Uterus (tissue), 3 donors: ENCODE measurements at regions not wholly inside any gene's neighbourhood (a gene's known extent, or its start where the extent isn't known, plus 50 kb on each side); places are given as distances from the start of the nearest gene placed in this dataset.

Experiments
- DNase-seq, 2 donors: peaks; one replicate each; pipeline ENCODE4 v3.0.0-alpha.2; 2019 to 2020
- H3K27ac ChIP-seq, 2 donors: fragments of 200-600 bp; sonication (generic); 1 replicate in 1 of 2; 2 replicates in 1 of 2; pipeline ENCODE4 v1.5.1; 2016 to 2018
- H3K27me3 ChIP-seq, 2 donors: fragments of 200-600 bp; sonication (generic); one replicate each; pipeline ENCODE4 v1.5.1; 2018 to 2019; ENCODE audit warnings: control low read depth in 1 of 2
- H3K36me3 ChIP-seq, 2 donors: fragments of 200-600 bp; sonication (generic); one replicate each; pipeline ENCODE4 v1.5.1; 2019; ENCODE audit warnings: control low read depth in 1 of 2
- H3K4me1 ChIP-seq, 2 donors: fragments of 200-600 bp; sonication (generic); one replicate each; pipeline ENCODE4 v1.5.1; 2018 to 2019; ENCODE audit warnings: control low read depth in 1 of 2
- H3K4me3 ChIP-seq, 2 donors: fragments of 200-600 bp; sonication (generic); 1 replicate in 1 of 2; 2 replicates in 1 of 2; pipeline ENCODE4 v1.5.1; 2018 to 2019; ENCODE audit warnings: mild to moderate bottlenecking in 1 of 2
- H3K9me3 ChIP-seq, 2 donors: fragments of 200-600 bp; sonication (generic); one replicate each; pipeline ENCODE4 v1.5.1; 2019; ENCODE audit warnings: control low read depth in 1 of 2
- POLR2A ChIP-seq, 2 donors: fragments of 450-650 bp; IDR thresholded peaks; one replicate each; pipeline ENCODE4 v1.6.1; 2016; ENCODE audit warnings: antibody characterized with exemption in 2 of 2, mild to moderate bottlenecking in 1 of 2, moderate library complexity in 1 of 2
- intact Hi-C: fragments of 100-400 bp; cut with DNase I; formaldehyde crosslinking; loops from one replicate; pipeline ENCODE4 v1.15.1; 2023; ENCODE audit warnings: low total_unique reads
- TF ChIP-seq, protein P1 (sequence below), 4 experiments: fragments of 200-600 bp in 2 of 4; fragments of 450-650 bp in 2 of 4; sonication (generic) in 2 of 4; IDR thresholded peaks; one replicate each; pipeline ENCODE4 v1.5.1; 2016 to 2019; ENCODE audit warnings: antibody characterized with exemption in 4 of 4, mild to moderate bottlenecking in 2 of 4, moderate library complexity in 1 of 4
- donor health status: DM: yes; HTN: yes; CAD: no.

DNA sequence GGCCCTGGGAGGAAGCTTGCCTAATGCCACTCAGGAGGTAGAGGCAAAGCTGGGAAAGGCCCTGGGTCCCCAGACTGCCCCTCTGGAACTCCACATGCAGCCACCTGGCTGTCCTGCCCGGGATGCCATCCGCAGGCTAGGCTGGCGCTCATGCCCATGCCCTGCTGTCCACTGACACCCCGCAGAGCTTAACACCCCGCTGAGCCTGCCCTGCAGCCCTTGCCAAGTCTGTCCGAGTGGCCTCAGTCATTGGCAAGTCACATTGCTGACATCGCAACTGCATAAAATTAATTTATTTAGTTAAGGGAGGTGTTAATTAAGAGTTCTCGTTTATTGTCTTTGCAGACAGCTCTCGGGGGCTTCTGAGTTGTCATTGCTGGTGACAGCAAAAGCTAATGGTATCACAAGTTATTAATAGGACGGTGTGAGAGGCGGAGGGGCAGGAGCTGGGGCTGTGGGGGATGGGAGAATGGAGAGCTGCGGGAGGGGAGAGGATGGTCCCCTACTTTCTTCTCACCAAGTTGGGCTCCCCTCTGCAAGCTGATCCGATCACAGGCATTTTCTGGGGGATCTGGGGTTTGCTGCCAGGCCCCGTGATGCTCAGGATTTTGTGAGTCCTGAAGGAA is 55.6 kb upstream of the PCBD1 start:
- no peak for DNase-seq
- H3K4me3 ChIP-seq: no peak overlapping the region
- H3K4me1 ChIP-seq: no peaks in the 10 kb centered on the region
- intact Hi-C loops: no loop called here
- no peaks in the 10 kb centered on the region for H3K36me3 ChIP-seq
- no peaks in the 10 kb centered on the region for H3K27me3 ChIP-seq
- H3K27ac ChIP-seq: no peak overlapping the region
- no peaks in the 10 kb centered on the region for H3K9me3 ChIP-seq
- TF ChIP-seq, protein P1, sequence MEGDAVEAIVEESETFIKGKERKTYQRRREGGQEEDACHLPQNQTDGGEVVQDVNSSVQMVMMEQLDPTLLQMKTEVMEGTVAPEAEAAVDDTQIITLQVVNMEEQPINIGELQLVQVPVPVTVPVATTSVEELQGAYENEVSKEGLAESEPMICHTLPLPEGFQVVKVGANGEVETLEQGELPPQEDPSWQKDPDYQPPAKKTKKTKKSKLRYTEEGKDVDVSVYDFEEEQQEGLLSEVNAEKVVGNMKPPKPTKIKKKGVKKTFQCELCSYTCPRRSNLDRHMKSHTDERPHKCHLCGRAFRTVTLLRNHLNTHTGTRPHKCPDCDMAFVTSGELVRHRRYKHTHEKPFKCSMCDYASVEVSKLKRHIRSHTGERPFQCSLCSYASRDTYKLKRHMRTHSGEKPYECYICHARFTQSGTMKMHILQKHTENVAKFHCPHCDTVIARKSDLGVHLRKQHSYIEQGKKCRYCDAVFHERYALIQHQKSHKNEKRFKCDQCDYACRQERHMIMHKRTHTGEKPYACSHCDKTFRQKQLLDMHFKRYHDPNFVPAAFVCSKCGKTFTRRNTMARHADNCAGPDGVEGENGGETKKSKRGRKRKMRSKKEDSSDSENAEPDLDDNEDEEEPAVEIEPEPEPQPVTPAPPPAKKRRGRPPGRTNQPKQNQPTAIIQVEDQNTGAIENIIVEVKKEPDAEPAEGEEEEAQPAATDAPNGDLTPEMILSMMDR (IDR thresholded peaks at IDR 0.05): no peak
- no peak for TF ChIP-seq POLR2A (IDR thresholded peaks at IDR 0.05)

DNA sequence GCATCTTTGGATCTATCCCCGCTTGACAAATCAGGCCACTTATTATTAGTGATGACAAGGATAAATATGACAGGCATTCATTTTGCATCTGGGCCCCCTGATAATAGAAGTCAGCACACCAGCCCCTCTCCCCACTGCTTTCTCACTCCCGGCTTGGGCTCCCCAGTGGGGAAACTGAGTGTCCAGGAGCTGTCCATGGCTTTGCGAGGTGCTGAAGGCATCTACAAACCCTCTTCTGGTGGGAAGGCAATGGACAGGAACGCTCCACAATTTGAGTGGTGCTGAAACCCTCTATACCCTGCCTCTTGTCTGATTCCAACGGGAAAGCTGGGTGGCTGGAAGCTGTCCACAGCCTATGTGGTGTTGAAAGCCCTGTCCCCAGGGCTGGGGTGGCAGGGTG is 61.7 kb upstream of the PCBD1 start:
- H3K36me3 ChIP-seq: no peaks in the 10 kb centered on the region
- no peak overlapping the region for H3K4me3 ChIP-seq
- DNase-seq: no peak
- H3K27ac ChIP-seq: no peak overlapping the region
- no peaks in the 10 kb centered on the region for H3K9me3 ChIP-seq
- H3K27me3 ChIP-seq: no peaks in the 10 kb centered on the region
- intact Hi-C loops: no loop called here
- no peak for TF ChIP-seq POLR2A (IDR thresholded peaks at IDR 0.05)
- TF ChIP-seq, protein P1 (IDR thresholded peaks at IDR 0.05): no peak
- H3K4me1 ChIP-seq: no peaks in the 10 kb centered on the region

DNA sequence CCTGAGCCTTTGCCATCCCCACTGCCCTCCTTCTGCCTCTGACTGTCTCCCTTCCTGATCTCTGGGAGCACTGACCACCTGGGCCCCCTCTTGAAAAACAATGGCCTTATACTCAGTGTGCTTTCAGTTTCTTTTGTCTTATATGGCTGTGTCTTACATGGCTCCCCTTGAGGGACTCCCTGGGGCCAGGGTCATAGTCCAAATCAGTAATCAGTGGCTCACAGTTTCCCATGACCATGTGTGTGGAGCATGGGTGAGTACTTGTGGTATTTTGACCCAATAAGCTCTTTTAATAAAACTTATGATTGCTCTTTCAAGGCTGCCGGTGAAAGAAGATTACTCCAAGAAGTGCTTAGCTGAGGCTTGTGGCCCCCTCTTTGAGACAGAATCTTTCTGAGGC is 62.4 kb upstream of the PCBD1 start:
- DNase-seq: no peak
- Histone ChIP-seq H3K36me3 (no peaks in the 10 kb centered on the region), H3K9me3 (no peaks in the 10 kb centered on the region), H3K4me3 (no peak overlapping the region), H3K4me1 (no peaks in the 10 kb centered on the region), H3K27ac (no peak overlapping the region), H3K27me3 (no peaks in the 10 kb centered on the region)
- intact Hi-C loops: no loop called here
- TF ChIP-seq, protein P1 (IDR thresholded peaks at IDR 0.05): no peak
- no peak for TF ChIP-seq POLR2A (IDR thresholded peaks at IDR 0.05)

DNA sequence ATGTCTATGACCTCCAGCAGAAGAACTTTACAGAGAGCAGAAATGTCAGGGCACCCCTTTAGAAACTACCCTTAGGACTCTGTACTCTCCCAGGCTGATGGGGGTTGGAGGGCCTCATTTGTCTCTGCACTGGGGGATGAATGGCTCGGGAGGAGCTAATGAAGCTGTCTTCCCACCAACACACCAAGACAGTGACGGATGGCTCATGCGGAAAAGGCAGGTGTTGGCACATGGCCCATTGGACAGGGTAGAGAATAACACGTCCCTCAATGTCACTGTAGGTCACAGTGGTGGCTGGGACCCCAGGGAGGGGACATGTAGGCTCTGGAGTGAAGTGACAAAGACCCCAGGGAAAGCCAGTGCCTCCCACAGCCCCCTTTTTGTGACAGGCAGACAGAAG is 64.0 kb upstream of the PCBD1 start:
- Histone ChIP-seq H3K36me3 (no peaks in the 10 kb centered on the region), H3K4me3 (no peak overlapping the region), H3K4me1 (no peaks in the 10 kb centered on the region), H3K27ac (no peak overlapping the region), H3K9me3 (no peaks in the 10 kb centered on the region), H3K27me3 (no peaks in the 10 kb centered on the region)
- intact Hi-C loops: no loop called here
- TF ChIP-seq, protein P1 (IDR thresholded peaks at IDR 0.05): no peak
- TF ChIP-seq POLR2A (IDR thresholded peaks at IDR 0.05): no peak
- DNase-seq: no peak

DNA sequence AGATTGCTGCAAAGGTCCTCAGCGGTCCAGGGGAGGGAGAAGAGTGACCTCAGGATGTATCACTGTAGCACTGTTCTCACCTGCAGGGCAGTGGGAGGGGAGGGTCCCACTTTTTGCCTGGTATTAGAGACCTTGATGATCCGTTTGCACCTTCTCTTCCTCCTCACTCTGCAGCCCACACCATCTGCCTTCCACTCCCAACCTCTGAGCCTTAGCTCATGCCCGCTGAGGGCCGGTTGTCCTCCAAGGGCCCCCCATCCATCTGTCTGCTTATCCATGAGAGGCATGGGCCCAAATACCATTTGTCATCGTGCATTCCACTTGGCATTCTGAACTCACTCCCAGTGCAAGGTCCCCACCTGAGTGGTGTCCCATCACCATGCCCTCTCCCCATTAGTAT is 64.6 kb upstream of the PCBD1 start:
- TF ChIP-seq, protein P1 (IDR thresholded peaks at IDR 0.05): no peak
- TF ChIP-seq POLR2A (IDR thresholded peaks at IDR 0.05): no peak
- intact Hi-C loops: no loop called here
- DNase-seq: no peak
- Histone ChIP-seq H3K36me3 (no peaks in the 10 kb centered on the region), H3K4me3 (no peak overlapping the region), H3K4me1 (no peaks in the 10 kb centered on the region), H3K9me3 (no peaks in the 10 kb centered on the region), H3K27me3 (no peaks in the 10 kb centered on the region), H3K27ac (no peak overlapping the region)
